PC-9 (cell line): ENCODE measurements at regions not wholly inside any gene's neighbourhood (a gene's known extent, or its start where the extent isn't known, plus 50 kb on each side); places are given as distances from the start of the nearest gene placed in this dataset.
"Not testable (repeated sequence)": the region's sequence is repeated elsewhere in the genome, so short reads cannot be mapped to it uniquely, and the experiment has no call there.

ENCODE experiments used
- BruUV-seq: library from RNA; stranded (reverse); fragments of 400-500 nt; replicated peaks from 2 replicates; lab custom pipeline; 2021; lab: Mats Ljungman, UMichigan
- CTCF ChIA-PET: fragments of 300-600 bp; sonication (Branson Sonifier 250); formaldehyde crosslinking; loops from one replicate; lab custom pipeline; 2022; ENCODE audit warnings: antibody characterized with exemption; lab: Charles Lee
- POLR2A ChIA-PET: fragments of 300-600 bp; sonication (Branson Sonifier 250); formaldehyde crosslinking; loops from one replicate; lab custom pipeline; 2022; ENCODE audit warnings: antibody characterized with exemption; ENCODE audit not compliant: unreplicated experiment; lab: Charles Lee
- DNase-seq, 2 experiments: peaks; one replicate each; pipeline versions ENCODE4 v3.0.0 to v3.0.0-alpha.2; 2015 to 2022; ENCODE audit warnings: mixed read lengths in 1 of 2
- H2AFZ ChIP-seq: fragments of 200-600 bp; sonication (generic); 2 replicates; pipeline ENCODE4 v1.8.1; 2017; ENCODE audit warnings: antibody characterized with exemption
- H3F3A ChIP-seq: fragments of 200-600 bp; sonication (generic); 2 replicates; pipeline ENCODE4 v1.8.1; 2017; ENCODE audit warnings: antibody characterized with exemption, mild to moderate bottlenecking, low read depth; ENCODE audit not compliant: insufficient read depth
- H3K27ac ChIP-seq: fragments of 200-600 bp; sonication (generic); 2 replicates; pipeline ENCODE4 v1.6.1; 2016; ENCODE audit warnings: mixed run types
- H3K27me3 ChIP-seq: fragments of 200-600 bp; sonication (generic); 2 replicates; pipeline ENCODE4 v1.6.1; 2016; ENCODE audit warnings: low read depth, mixed run types; ENCODE audit not compliant: insufficient read depth
- H3K36me3 ChIP-seq: fragments of 200-600 bp; sonication (generic); 2 replicates; pipeline ENCODE4 v1.6.1; 2016; ENCODE audit warnings: low read depth, mixed run types
- H3K4me1 ChIP-seq: fragments of 200-600 bp; sonication (generic); replicated peaks from 2 replicates; pipeline ENCODE4 v1.6.1; 2016; ENCODE audit warnings: mixed run types; ENCODE audit not compliant: insufficient read depth
- H3K4me2 ChIP-seq: fragments of 200-600 bp; sonication (generic); 2 replicates; pipeline ENCODE4 v1.6.1; 2017; ENCODE audit warnings: mixed run types
- H3K4me3 ChIP-seq: fragments of 200-600 bp; sonication (generic); 2 replicates; pipeline ENCODE4 v1.6.1; 2016; ENCODE audit warnings: mixed run types
- H3K79me2 ChIP-seq: fragments of 200-600 bp; sonication (generic); 2 replicates; pipeline ENCODE4 v1.6.1; 2017; ENCODE audit warnings: low read depth, mixed run types
- H3K9me2 ChIP-seq: fragments of 200-600 bp; sonication (generic); 2 replicates; pipeline ENCODE4 v1.8.1; 2017; ENCODE audit warnings: mild to moderate bottlenecking; ENCODE audit not compliant: insufficient read depth
- H3K9me3 ChIP-seq: fragments of 200-600 bp; sonication (generic); 2 replicates; pipeline ENCODE4 v1.8.1; 2016; ENCODE audit warnings: low read depth; ENCODE audit not compliant: insufficient read depth
- H4K20me1 ChIP-seq: fragments of 200-600 bp; sonication (generic); 2 replicates; pipeline ENCODE4 v1.8.1; 2017; ENCODE audit not compliant: insufficient read depth
- CTCF ChIP-seq: fragments of 200-600 bp; sonication (generic); conservative IDR thresholded peaks from 2 replicates; pipeline ENCODE4 v1.6.1; 2017; ENCODE audit warnings: mixed run types, antibody characterized with exemption, mild to moderate bottlenecking, moderate library complexity
- EZH2 ChIP-seq: fragments of 200-600 bp; sonication (generic); IDR thresholded peaks from 2 replicates; pipeline ENCODE4 v1.8.0; 2017; ENCODE audit warnings: antibody characterized with exemption, low read depth
- intact Hi-C: fragments of 100-400 bp; cut with micrococcal nuclease; formaldehyde crosslinking; loops from one replicate; pipeline ENCODE4 v1.10.0; 2022; ENCODE audit not compliant: unreplicated experiment

GRCh38 chr7:76139670-76140069 lies 62.0 kb upstream of the SRRM3 start:
- BruUV-seq: no TSS peak
- Histone ChIP-seq H3K4me2 (no peak overlapping the region), H3K27me3 (no peaks in the 10 kb centered on the region), H4K20me1 (no peaks in the 10 kb centered on the region), H3K79me2 (no peaks in the 10 kb centered on the region), H3K9me2 (no peaks in the 10 kb centered on the region), H3K4me1 (no peaks in the 10 kb centered on the region), H3F3A (no peaks in the 10 kb centered on the region), H3K4me3 (no peak overlapping the region), H3K27ac (no peak overlapping the region), H2AFZ (no peak overlapping the region), H3K9me3 (no peaks in the 10 kb centered on the region), H3K36me3 (no peaks in the 10 kb centered on the region)
- ChIA-PET POLR2A (no interaction called here), CTCF (no interaction called here)
- TF ChIP-seq CTCF (no peak), EZH2 (no peak)
- intact Hi-C loops: no loop called here
- no peak for DNase-seq

- CTCF ChIA-PET, H3K27me3 ChIP-seq, H3K4me2 ChIP-seq, H3K36me3 ChIP-seq, POLR2A ChIA-PET, intact Hi-C loops, H3K4me3 ChIP-seq, H3K4me1 ChIP-seq, H3K9me3 ChIP-seq, H3K27ac ChIP-seq, H2AFZ ChIP-seq, H4K20me1 ChIP-seq, BruUV-seq, H3F3A ChIP-seq, H3K79me2 ChIP-seq, DNase-seq, H3K9me2 ChIP-seq: not testable (repeated sequence)
Observed at GRCh38 chr7:76140259-76140658, 61.4 kb upstream of the SRRM3 start.

GRCh38 chr7:76142861-76143260 lies 58.8 kb upstream of the SRRM3 start:
- no peaks in the 10 kb centered on the region for H3K9me3 ChIP-seq
- no peak for DNase-seq
- H3K4me1 ChIP-seq: no peaks in the 10 kb centered on the region
- ChIA-PET POLR2A (no interaction called here), CTCF (no interaction called here)
- no peaks in the 10 kb centered on the region for H3K36me3 ChIP-seq
- H3K27ac ChIP-seq: no peak overlapping the region
- H3K4me3 ChIP-seq: no peak overlapping the region
- no peak overlapping the region for H3K4me2 ChIP-seq
- no peaks in the 10 kb centered on the region for H4K20me1 ChIP-seq
- BruUV-seq: no TSS peak
- no peak overlapping the region for H2AFZ ChIP-seq
- H3F3A ChIP-seq: no peaks in the 10 kb centered on the region
- no peaks in the 10 kb centered on the region for H3K27me3 ChIP-seq
- TF ChIP-seq EZH2: no peak
- no peak for TF ChIP-seq CTCF
- H3K9me2 ChIP-seq: no peaks in the 10 kb centered on the region
- no peaks in the 10 kb centered on the region for H3K79me2 ChIP-seq
- intact Hi-C loops: no loop called here

- intact Hi-C loops, H3K9me2 ChIP-seq, H3K36me3 ChIP-seq, H3K4me2 ChIP-seq, H4K20me1 ChIP-seq, DNase-seq, BruUV-seq, H3K27ac ChIP-seq, H3K4me1 ChIP-seq, POLR2A ChIA-PET, H3K27me3 ChIP-seq, CTCF ChIA-PET, H2AFZ ChIP-seq, H3K79me2 ChIP-seq, H3K9me3 ChIP-seq, H3K4me3 ChIP-seq, H3F3A ChIP-seq: not testable (repeated sequence)
Observed at GRCh38 chr7:76144664-76145270, 56.9 kb upstream of the SRRM3 start.
